Endodermal cell (in vitro differentiated cells): ENCODE measurements at regions not wholly inside any gene's neighbourhood (a gene's known extent, or its start where the extent isn't known, plus 50 kb on each side); places are given as distances from the start of the nearest gene placed in this dataset.

Experiments used
- DNase-seq: peaks from one replicate; pipeline ENCODE4 v3.0.0-alpha.2; 2017
- H3K27ac ChIP-seq: 2 replicates; pipeline ENCODE4 v1.5.1; 2013; ENCODE audit warnings: mild to moderate bottlenecking, low read depth, low read length, moderate library complexity
- H3K27me3 ChIP-seq: 2 replicates; pipeline ENCODE4 v1.6.1; 2013; ENCODE audit warnings: mild to moderate bottlenecking, low read length, moderate library complexity; ENCODE audit not compliant: insufficient read depth, control insufficient read depth, poor library complexity, severe bottlenecking
- H3K36me3 ChIP-seq: 2 replicates; pipeline ENCODE4 v1.7.0; 2013; ENCODE audit warnings: mild to moderate bottlenecking, low read length, moderate library complexity; ENCODE audit not compliant: control insufficient read depth, insufficient read depth
- H3K4me1 ChIP-seq: one replicate; pipeline ENCODE4 v1.7.0; 2013; ENCODE audit warnings: low read length; ENCODE audit not compliant: control insufficient read depth, insufficient read depth
- H3K4me3 ChIP-seq: 2 replicates; pipeline ENCODE4 v1.5.1; 2013; ENCODE audit warnings: mild to moderate bottlenecking, low read length, moderate library complexity
- H3K9ac ChIP-seq: 2 replicates; pipeline ENCODE4 v1.6.1; 2013; ENCODE audit warnings: mild to moderate bottlenecking, low read length, moderate library complexity; ENCODE audit not compliant: poor library complexity, severe bottlenecking; ENCODE audit errors: extremely low read depth
- H3K9me3 ChIP-seq: 2 replicates; pipeline ENCODE4 v1.6.1; 2013; ENCODE audit warnings: mild to moderate bottlenecking, low read length, moderate library complexity; ENCODE audit not compliant: control insufficient read depth
- H3K27ac Mint-ChIP-seq: 2 replicates; pipeline ENCODE4 v1.8.0; 2020; ENCODE audit warnings: mixed read lengths
- H3K27me3 Mint-ChIP-seq: 2 replicates; pipeline ENCODE4 v1.8.0; 2021; ENCODE audit warnings: mild to moderate bottlenecking, mixed read lengths; ENCODE audit not compliant: insufficient read depth
- H3K36me3 Mint-ChIP-seq: 2 replicates; pipeline ENCODE4 v1.8.0; 2020; ENCODE audit warnings: low read depth, mixed read lengths
- H3K4me1 Mint-ChIP-seq: 2 replicates; pipeline ENCODE4 v1.8.0; 2020; ENCODE audit warnings: mixed read lengths
- H3K4me3 Mint-ChIP-seq: 2 replicates; pipeline ENCODE4 v1.8.0; 2020; ENCODE audit warnings: mild to moderate bottlenecking, moderate library complexity, mixed read lengths
- H3K9me3 Mint-ChIP-seq: 2 replicates; pipeline ENCODE4 v1.8.0; 2020; ENCODE audit warnings: mild to moderate bottlenecking, mixed read lengths
- WGBS, 2 experiments: methylation state at CpG; one replicate each; pipeline versions ENCODE4 v1.1.5 to v1.1.7; 2013; ENCODE audit warnings: missing lambda C conversion rate in 2 of 2, mixed read lengths in 1 of 2; ENCODE audit not compliant: insufficient coverage in 1 of 2, insufficient read length in 1 of 2; 5-methylcytosine and 5-hydroxymethylcytosine counted together
- TF ChIP-seq, protein P1 (sequence below): fragments of 200-600 bp; sonication (generic); conservative IDR thresholded peaks from 2 replicates; pipeline ENCODE4 v1.5.0; 2021; ENCODE audit warnings: antibody characterized with exemption, mild to moderate bottlenecking

DNA sequence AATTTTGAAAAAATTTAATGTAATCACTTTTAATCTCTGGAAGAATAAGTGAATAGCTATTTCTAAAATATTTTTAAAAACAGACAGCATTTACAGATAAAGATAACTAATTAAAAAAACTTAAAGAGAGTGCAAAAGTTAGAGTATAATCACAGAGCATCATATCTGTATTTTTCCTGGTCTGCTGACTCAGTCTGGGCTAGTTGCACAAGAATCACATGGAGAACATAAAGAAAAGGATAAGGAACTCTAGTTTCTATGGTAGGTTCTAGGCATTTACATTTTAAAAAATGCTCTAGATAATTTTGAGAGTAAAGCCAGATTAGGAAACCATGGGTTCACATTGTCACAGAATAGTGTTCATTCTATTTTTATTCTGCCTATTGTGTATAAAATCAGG is 347.4 kb downstream of the PSAT1 start:
- no peaks in the 10 kb centered on the region for H3K27me3 Mint-ChIP-seq
- no peak overlapping the region for H3K27ac Mint-ChIP-seq
- H3K4me3 Mint-ChIP-seq, result no peak overlapping the region
- peaks cover 17% of the 10 kb centered on the region for H3K9me3 Mint-ChIP-seq
- H3K9ac ChIP-seq, result no peak overlapping the region
- H3K27me3 ChIP-seq, result no peaks in the 10 kb centered on the region
- H3K4me1 ChIP-seq, result peaks cover 5% of the 10 kb centered on the region
- no peak overlapping the region for H3K27ac ChIP-seq
- no peak overlapping the region for H3K4me3 ChIP-seq
- H3K36me3 ChIP-seq, result no peaks in the 10 kb centered on the region
- peaks cover 15% of the 10 kb centered on the region for H3K4me1 Mint-ChIP-seq
- DNase-seq, result no peak
- no peaks in the 10 kb centered on the region for H3K36me3 Mint-ChIP-seq
- TF ChIP-seq, protein P1, sequence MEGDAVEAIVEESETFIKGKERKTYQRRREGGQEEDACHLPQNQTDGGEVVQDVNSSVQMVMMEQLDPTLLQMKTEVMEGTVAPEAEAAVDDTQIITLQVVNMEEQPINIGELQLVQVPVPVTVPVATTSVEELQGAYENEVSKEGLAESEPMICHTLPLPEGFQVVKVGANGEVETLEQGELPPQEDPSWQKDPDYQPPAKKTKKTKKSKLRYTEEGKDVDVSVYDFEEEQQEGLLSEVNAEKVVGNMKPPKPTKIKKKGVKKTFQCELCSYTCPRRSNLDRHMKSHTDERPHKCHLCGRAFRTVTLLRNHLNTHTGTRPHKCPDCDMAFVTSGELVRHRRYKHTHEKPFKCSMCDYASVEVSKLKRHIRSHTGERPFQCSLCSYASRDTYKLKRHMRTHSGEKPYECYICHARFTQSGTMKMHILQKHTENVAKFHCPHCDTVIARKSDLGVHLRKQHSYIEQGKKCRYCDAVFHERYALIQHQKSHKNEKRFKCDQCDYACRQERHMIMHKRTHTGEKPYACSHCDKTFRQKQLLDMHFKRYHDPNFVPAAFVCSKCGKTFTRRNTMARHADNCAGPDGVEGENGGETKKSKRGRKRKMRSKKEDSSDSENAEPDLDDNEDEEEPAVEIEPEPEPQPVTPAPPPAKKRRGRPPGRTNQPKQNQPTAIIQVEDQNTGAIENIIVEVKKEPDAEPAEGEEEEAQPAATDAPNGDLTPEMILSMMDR, result no peak
- H3K9me3 ChIP-seq, result peaks cover 17% of the 10 kb centered on the region

DNA sequence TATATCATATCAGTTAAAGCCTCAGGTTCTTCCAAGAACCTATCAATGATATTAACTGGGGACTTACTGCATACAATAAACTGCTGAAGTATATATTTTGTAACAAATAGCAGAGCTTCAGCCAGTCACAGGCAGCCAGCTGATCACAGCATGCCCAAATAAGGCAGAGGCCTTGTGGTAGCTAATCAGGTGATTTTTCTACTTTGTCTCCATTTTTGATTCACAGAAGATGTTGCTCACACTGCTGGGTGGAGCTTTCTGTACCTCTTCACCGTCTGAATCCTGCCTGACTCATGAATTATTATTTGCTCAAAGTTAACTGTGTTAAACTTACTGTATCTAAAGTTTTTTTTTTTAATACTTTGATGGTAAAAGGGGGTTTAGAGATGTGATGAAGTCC is 357.4 kb downstream of the PSAT1 start:
- Histone ChIP-seq H3K9me3 (no peaks in the 10 kb centered on the region), H3K27me3 (no peaks in the 10 kb centered on the region), H3K4me3 (no peak overlapping the region), H3K27ac (no peak overlapping the region), H3K4me1 (no peaks in the 10 kb centered on the region), H3K36me3 (no peaks in the 10 kb centered on the region), H3K9ac (no peak overlapping the region)
- DNase-seq, result no peak
- Mint-ChIP-seq H3K9me3 (no peaks in the 10 kb centered on the region), H3K27ac (no peak overlapping the region), H3K36me3 (no peaks in the 10 kb centered on the region), H3K4me1 (no peaks in the 10 kb centered on the region), H3K27me3 (no peaks in the 10 kb centered on the region), H3K4me3 (no peak overlapping the region)
- 100% methylated on average over 1 of the region's 1 CpG; no CpG with 5 or more reads in 1 of the 2 experiments for WGBS, 2 experiments
- TF ChIP-seq, protein P1, result no peak

DNA sequence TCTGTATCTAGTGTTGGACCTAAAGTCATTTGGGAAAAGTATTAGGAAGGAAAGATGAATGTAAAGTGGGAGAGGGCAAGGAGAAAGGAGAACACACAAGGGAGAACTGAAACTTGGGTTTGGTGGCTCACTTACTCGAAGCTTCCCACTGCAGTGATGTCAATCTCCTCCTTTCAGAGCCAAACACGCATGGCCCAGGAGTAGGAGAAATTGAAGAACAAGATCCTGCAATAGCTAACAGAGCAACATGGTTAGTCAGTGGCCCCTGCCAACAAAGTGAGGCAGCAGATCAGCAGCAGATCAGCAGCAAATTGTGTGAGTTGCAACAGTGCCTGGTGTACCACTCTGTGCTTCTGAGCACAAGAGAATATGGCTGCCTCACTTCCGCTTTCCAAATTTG is 366.4 kb downstream of the PSAT1 start:
- Mint-ChIP-seq H3K9me3 (no peaks in the 10 kb centered on the region), H3K27ac (no peak overlapping the region), H3K36me3 (no peaks in the 10 kb centered on the region), H3K27me3 (no peaks in the 10 kb centered on the region), H3K4me3 (no peak overlapping the region), H3K4me1 (peaks cover 2% of the 10 kb centered on the region)
- Histone ChIP-seq H3K9me3 (no peaks in the 10 kb centered on the region), H3K9ac (no peak overlapping the region), H3K4me1 (no peaks in the 10 kb centered on the region), H3K36me3 (no peaks in the 10 kb centered on the region), H3K4me3 (no peak overlapping the region), H3K27ac (no peak overlapping the region), H3K27me3 (no peaks in the 10 kb centered on the region)
- WGBS, 2 experiments, result 83 to 95% methylated on average over 2 to 3 of the region's 3 CpGs
- TF ChIP-seq, protein P1, result no peak
- no peak for DNase-seq
